ENCODE measurements at regions not wholly inside any gene's neighbourhood (a gene's known extent, or its start where the extent isn't known, plus 50 kb on each side); places are given as distances from the start of the nearest gene placed in this dataset.

GRCh38 chr5:105134328-105134727 lies 1571.7 kb upstream of the NUDT12 start:
- H3K36me3 ChIP-seq (ENCODE audit: control insufficient read depth, insufficient read depth, low read length): no peaks in the 10 kb centered on the region
- no peak for DNase-seq
- H3K4me1 ChIP-seq (ENCODE audit: control insufficient read depth, insufficient read depth, low read length): no peaks in the 10 kb centered on the region
- no peaks in the 10 kb centered on the region for H3K9me3 ChIP-seq (ENCODE audit: control insufficient read depth, insufficient read depth, low read length)
- peaks cover 15 to 23% of the 10 kb centered on the region in 2 donors for H3K9me3 Mint-ChIP-seq
- H3K27ac ChIP-seq (ENCODE audit: low read length): no peak overlapping the region
- no peak for ATAC-seq
- no peak for TF ChIP-seq CTCF (IDR thresholded peaks at IDR 0.05)
- no peaks in the 10 kb centered on the region for H3K27me3 Mint-ChIP-seq (ENCODE audit: low read depth in 2 of 2)
- H3K4me3 Mint-ChIP-seq: no peak overlapping the region
- H3K27ac Mint-ChIP-seq: no peak overlapping the region
- H3K4me3 ChIP-seq (ENCODE audit: low read length): no peak overlapping the region
- no peaks in the 10 kb centered on the region for H3K36me3 Mint-ChIP-seq
- H3K4me1 Mint-ChIP-seq: no peaks in the 10 kb centered on the region
- intact Hi-C loops (cut with micrococcal nuclease): no loop called here
- H3K27me3 ChIP-seq (ENCODE audit: control insufficient read depth, insufficient read depth, low read length): no peaks in the 10 kb centered on the region

- no peaks in the 10 kb centered on the region for H3K4me1 ChIP-seq (ENCODE audit: control insufficient read depth, insufficient read depth, low read length)
- intact Hi-C loops (cut with micrococcal nuclease): no loop called here
These were observed 1570.5 kb upstream of the NUDT12 start for GRCh38 chr5:105133087-105133486.

GRCh38 chr5:105132581-105132980 lies 1570.0 kb upstream of the NUDT12 start:
- no peaks in the 10 kb centered on the region for H3K36me3 ChIP-seq (ENCODE audit: control insufficient read depth, insufficient read depth, low read length)
- H3K9me3 Mint-ChIP-seq: peaks cover 18 to 24% of the 10 kb centered on the region in 2 donors
- TF ChIP-seq CTCF (IDR thresholded peaks at IDR 0.05): no peak
- H3K27ac ChIP-seq (ENCODE audit: low read length): no peak overlapping the region
- peaks cover 5% of the 10 kb centered on the region for H3K36me3 Mint-ChIP-seq
- H3K27me3 Mint-ChIP-seq (ENCODE audit: low read depth in 2 of 2): no peaks in the 10 kb centered on the region
- H3K27me3 ChIP-seq (ENCODE audit: control insufficient read depth, insufficient read depth, low read length): no peaks in the 10 kb centered on the region
- no peak overlapping the region for H3K4me3 Mint-ChIP-seq
- intact Hi-C loops (cut with micrococcal nuclease): no loop called here
- DNase-seq (no peak), ATAC-seq (no peak)
- H3K9me3 ChIP-seq (ENCODE audit: control insufficient read depth, insufficient read depth, low read length): no peaks in the 10 kb centered on the region
- H3K27ac Mint-ChIP-seq: no peak overlapping the region
- no peak overlapping the region for H3K4me3 ChIP-seq (ENCODE audit: low read length)
- no peaks in the 10 kb centered on the region for H3K4me1 ChIP-seq (ENCODE audit: control insufficient read depth, insufficient read depth, low read length)
- H3K4me1 Mint-ChIP-seq: no peaks in the 10 kb centered on the region
- no CpG with 5 or more reads among the region's 1 CpG for WGBS (ENCODE audit: insufficient coverage)

More at GRCh38 chr5:105133087-105133486, 1570.5 kb upstream of the NUDT12 start:
- ATAC-seq (no peak), DNase-seq (no peak)
- Histone ChIP-seq H3K27ac (ENCODE audit: low read length) (no peak overlapping the region), H3K9me3 (ENCODE audit: control insufficient read depth, insufficient read depth, low read length) (no peaks in the 10 kb centered on the region), H3K4me3 (ENCODE audit: low read length) (no peak overlapping the region), H3K27me3 (ENCODE audit: control insufficient read depth, insufficient read depth, low read length) (no peaks in the 10 kb centered on the region), H3K36me3 (ENCODE audit: control insufficient read depth, insufficient read depth, low read length) (no peaks in the 10 kb centered on the region)
- Mint-ChIP-seq H3K27me3 (ENCODE audit: low read depth in 2 of 2) (no peaks in the 10 kb centered on the region), H3K27ac (no peak overlapping the region), H3K4me3 (no peak overlapping the region), H3K4me1 (no peaks in the 10 kb centered on the region), H3K36me3 (no peaks in the 10 kb centered on the region), H3K9me3 (peaks cover 13 to 24% of the 10 kb centered on the region in 2 donors)
- WGBS (ENCODE audit: insufficient coverage): 73% methylated on average over 2 of the region's 3 CpGs
- TF ChIP-seq CTCF (IDR thresholded peaks at IDR 0.05): no peak

GRCh38 chr5:105131045-105131444 lies 1568.5 kb upstream of the NUDT12 start:
- no peak for DNase-seq
- Mint-ChIP-seq H3K4me3 (no peak overlapping the region), H3K9me3 (peaks cover 17 to 23% of the 10 kb centered on the region in 2 donors), H3K27me3 (ENCODE audit: low read depth in 2 of 2) (no peaks in the 10 kb centered on the region), H3K36me3 (peaks cover 6% of the 10 kb centered on the region), H3K4me1 (no peaks in the 10 kb centered on the region), H3K27ac (no peak overlapping the region)
- 100% methylated on average over 1 of the region's 3 CpGs for WGBS (ENCODE audit: insufficient coverage)
- H3K9me3 ChIP-seq (ENCODE audit: control insufficient read depth, insufficient read depth, low read length): no peaks in the 10 kb centered on the region
- H3K27me3 ChIP-seq (ENCODE audit: control insufficient read depth, insufficient read depth, low read length): no peaks in the 10 kb centered on the region
- H3K27ac ChIP-seq (ENCODE audit: low read length): no peak overlapping the region
- no peaks in the 10 kb centered on the region for H3K36me3 ChIP-seq (ENCODE audit: control insufficient read depth, insufficient read depth, low read length)
- no peak for TF ChIP-seq CTCF (IDR thresholded peaks at IDR 0.05)
- ATAC-seq: no peak
- intact Hi-C loops (cut with micrococcal nuclease): no loop called here
- H3K4me3 ChIP-seq (ENCODE audit: low read length): no peak overlapping the region
- H3K4me1 ChIP-seq (ENCODE audit: control insufficient read depth, insufficient read depth, low read length): no peaks in the 10 kb centered on the region

All from natural killer cell (primary cell).